Naive thymus-derived CD4-positive, alpha-beta T cell (primary cell): ENCODE measurements at regions not wholly inside any gene's neighbourhood (a gene's known extent, or its start where the extent isn't known, plus 50 kb on each side); places are given as distances from the start of the nearest gene placed in this dataset.

Experiments used
- ATAC-seq: fragments of 150-1000 bp; cut with Tn5 transposase; 2 replicates; pipeline ENCODE4 v1.10.0; 2021; ENCODE audit warnings: mild to moderate bottlenecking, moderate library complexity
- CTCF ChIA-PET: fragments of 350-600 bp; sonication (Branson Sonifier 250); formaldehyde crosslinking; loops from one replicate; lab custom pipeline; 2021; ENCODE audit warnings: antibody characterized with exemption; lab: Charles Lee
- POLR2A ChIA-PET: fragments of 350-600 bp; sonication (Branson Sonifier 250); formaldehyde crosslinking; loops from one replicate; lab custom pipeline; 2021; ENCODE audit warnings: antibody characterized with exemption, inconsistent platforms; lab: Charles Lee
- DNase-seq, 9 donors: peaks; one replicate each; pipeline versions ENCODE4 v3.0.0 to v3.0.0-alpha.2; 2020 to 2022; ENCODE audit warnings: mixed read lengths in 1 of 9
- H3K27ac ChIP-seq: one replicate; pipeline ENCODE4 v1.7.0; 2013; ENCODE audit warnings: mild to moderate bottlenecking, low read depth, low read length, moderate library complexity
- H3K27me3 ChIP-seq, 2 donors: one replicate each; pipeline ENCODE4 v1.7.0; 2013; ENCODE audit warnings: low read length in 2 of 2, mild to moderate bottlenecking in 2 of 2, moderate library complexity in 2 of 2; ENCODE audit not compliant: control insufficient read depth in 2 of 2, insufficient read depth in 2 of 2
- H3K36me3 ChIP-seq, 3 experiments: 1 replicate in 2 of 3; 2 replicates in 1 of 3; pipeline ENCODE4 v1.7.0; 2013; ENCODE audit warnings: low read length in 3 of 3, mild to moderate bottlenecking in 3 of 3, moderate library complexity in 1 of 3; ENCODE audit not compliant: insufficient read depth in 3 of 3, control insufficient read depth in 2 of 3
- H3K4me1 ChIP-seq, 2 donors: one replicate each; pipeline ENCODE4 v1.7.0; 2013; ENCODE audit warnings: low read length in 2 of 2, mild to moderate bottlenecking in 2 of 2, moderate library complexity in 1 of 2; ENCODE audit not compliant: control insufficient read depth in 2 of 2, insufficient read depth in 2 of 2
- H3K4me3 ChIP-seq: 2 replicates; pipeline ENCODE4 v1.7.0; 2013; ENCODE audit warnings: mild to moderate bottlenecking, low read length
- H3K9me3 ChIP-seq, 3 experiments: 1 replicate in 2 of 3; 2 replicates in 1 of 3; pipeline ENCODE4 v1.7.0; 2013; ENCODE audit warnings: low read length in 3 of 3; ENCODE audit not compliant: control insufficient read depth in 2 of 3
- H3K27ac Mint-ChIP-seq, 9 donors: one replicate each; pipeline ENCODE4 v1.8.0; 2020 to 2022; ENCODE audit warnings: mixed read lengths in 9 of 9, mild to moderate bottlenecking in 8 of 9, moderate library complexity in 5 of 9, inconsistent platforms in 2 of 9
- H3K27me3 Mint-ChIP-seq, 5 donors: one replicate each; pipeline ENCODE4 v1.8.0; 2021 to 2022; ENCODE audit warnings: mixed read lengths in 5 of 5, mild to moderate bottlenecking in 1 of 5
- H3K36me3 Mint-ChIP-seq, 5 donors: one replicate each; pipeline ENCODE4 v1.8.0; 2020 to 2022; ENCODE audit warnings: mixed read lengths in 5 of 5, mild to moderate bottlenecking in 3 of 5, inconsistent platforms in 1 of 5
- H3K4me1 Mint-ChIP-seq, 7 donors: one replicate each; pipeline ENCODE4 v1.8.0; 2020 to 2022; ENCODE audit warnings: mixed read lengths in 7 of 7, mild to moderate bottlenecking in 3 of 7, inconsistent platforms in 1 of 7
- H3K4me3 Mint-ChIP-seq, 10 donors: one replicate each; pipeline ENCODE4 v1.8.0; 2020 to 2022; ENCODE audit warnings: mild to moderate bottlenecking in 10 of 10, mixed read lengths in 10 of 10, moderate library complexity in 6 of 10, inconsistent platforms in 2 of 10
- H3K9me3 Mint-ChIP-seq, 11 donors: one replicate each; pipeline ENCODE4 v1.8.0; 2020 to 2022; ENCODE audit warnings: mixed read lengths in 11 of 11, mild to moderate bottlenecking in 4 of 11, inconsistent platforms in 1 of 11, moderate library complexity in 1 of 11
- intact Hi-C, 2 donors: fragments of 100-400 bp; cut with micrococcal nuclease; formaldehyde crosslinking; loops; one replicate each; pipeline ENCODE4 v1.15.1; 2023

DNA sequence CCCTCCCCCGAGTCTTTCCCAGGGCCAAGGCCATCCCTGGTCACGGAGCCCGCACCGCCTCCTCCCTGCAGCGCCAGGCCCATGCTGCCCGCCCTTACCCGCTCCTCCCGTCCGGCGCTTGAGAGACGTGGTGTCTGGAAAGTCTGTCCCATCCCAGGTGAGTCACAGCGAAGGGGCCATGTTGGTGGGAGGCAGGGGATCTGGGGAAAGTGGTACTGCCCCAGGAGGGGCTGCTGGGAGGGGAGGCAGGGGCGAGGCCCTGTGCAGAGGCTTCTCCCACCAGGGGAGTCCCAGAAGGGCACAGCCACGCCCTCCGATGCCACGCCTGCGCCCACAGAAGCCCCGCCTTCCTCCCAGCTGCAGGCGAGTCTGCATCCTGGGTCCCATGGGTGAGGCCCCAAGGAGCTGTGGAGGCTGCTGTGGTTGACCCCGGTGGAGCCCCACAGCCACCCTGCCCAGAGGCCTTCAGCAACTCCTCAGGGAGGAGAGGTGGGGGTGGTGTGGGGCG lies 107.0 kb upstream of the PPP1R26 start:
- H3K27me3 ChIP-seq: no peaks in the 10 kb centered on the region
- no peak overlapping the region for H3K4me3 ChIP-seq
- H3K9me3 ChIP-seq: no peaks in the 10 kb centered on the region
- no peak overlapping the region for H3K4me3 Mint-ChIP-seq
- ATAC-seq: no peak
- POLR2A ChIA-PET: no interaction called here
- CTCF ChIA-PET: no interaction called here
- no peaks in the 10 kb centered on the region for H3K4me1 ChIP-seq
- H3K4me1 Mint-ChIP-seq: no peaks in the 10 kb centered on the region
- H3K27ac Mint-ChIP-seq: no peak overlapping the region
- no peak for DNase-seq
- H3K27me3 Mint-ChIP-seq: peaks cover 0 to 10% (median 0%) of the 10 kb centered on the region in 5 donors
- H3K27ac ChIP-seq: no peak overlapping the region
- intact Hi-C loops: no loop called here
- H3K36me3 ChIP-seq: no peaks in the 10 kb centered on the region
- no peaks in the 10 kb centered on the region for H3K36me3 Mint-ChIP-seq
- no peaks in the 10 kb centered on the region for H3K9me3 Mint-ChIP-seq

DNA sequence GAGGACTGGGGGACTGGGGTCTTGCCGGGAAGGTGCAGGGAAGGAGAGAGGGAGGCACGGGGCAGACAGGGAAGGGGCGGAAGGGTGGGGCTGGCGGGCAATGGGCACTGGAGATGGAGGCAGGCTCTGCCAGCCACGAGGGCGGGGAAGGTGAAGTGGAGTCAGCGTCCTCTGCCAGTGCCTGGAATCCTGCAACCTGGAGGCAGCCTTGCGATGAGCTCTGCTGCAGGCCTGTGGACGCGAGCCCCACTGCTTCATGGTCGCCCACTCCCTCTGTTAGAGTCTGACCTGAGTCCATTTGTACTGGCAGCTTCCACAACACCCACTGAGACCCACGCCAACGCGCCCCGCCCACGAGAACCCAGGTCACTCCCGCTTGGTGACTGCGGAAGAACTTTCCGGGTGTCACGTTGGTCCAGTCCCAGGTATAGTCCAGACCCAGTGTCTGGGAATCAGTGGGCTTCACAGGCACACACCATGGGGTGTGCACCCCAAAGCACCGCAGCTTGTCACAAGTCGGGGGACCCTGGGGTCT lies 106.4 kb upstream of the PPP1R26 start:
- intact Hi-C loops: no loop called here
- H3K27ac ChIP-seq: no peak overlapping the region
- H3K27me3 ChIP-seq: no peaks in the 10 kb centered on the region
- Mint-ChIP-seq H3K27me3 (peaks cover 0 to 10% (median 0%) of the 10 kb centered on the region in 5 donors), H3K4me3 (no peak overlapping the region), H3K27ac (no peak overlapping the region), H3K4me1 (no peaks in the 10 kb centered on the region), H3K36me3 (no peaks in the 10 kb centered on the region), H3K9me3 (peaks cover 0 to 1% (median 0%) of the 10 kb centered on the region in 11 donors)
- no peak for DNase-seq
- no peak for ATAC-seq
- H3K36me3 ChIP-seq: no peaks in the 10 kb centered on the region
- CTCF ChIA-PET: no interaction called here
- H3K4me3 ChIP-seq: no peak overlapping the region
- H3K4me1 ChIP-seq: no peaks in the 10 kb centered on the region
- no peaks in the 10 kb centered on the region for H3K9me3 ChIP-seq
- POLR2A ChIA-PET: no interaction called here

DNA sequence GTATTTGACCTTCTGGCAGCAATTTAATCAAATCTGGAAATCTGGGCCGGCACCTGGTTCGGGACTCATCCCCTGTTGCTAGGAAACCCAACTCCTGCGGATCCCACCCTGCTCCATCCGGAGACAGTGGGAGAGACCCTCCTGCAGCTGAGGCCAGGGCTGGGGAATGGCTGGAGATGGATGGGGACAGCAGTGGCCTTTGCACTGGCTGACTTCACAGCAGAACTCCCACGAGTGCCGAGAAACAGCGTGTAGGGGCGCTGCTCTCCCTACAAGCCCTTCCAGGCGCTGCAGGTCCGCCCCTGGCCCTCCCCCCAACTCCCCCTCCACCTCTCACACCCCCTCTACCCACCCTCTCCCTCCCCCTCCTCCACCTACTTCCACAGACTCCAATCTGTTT lies 105.8 kb upstream of the PPP1R26 start:
- POLR2A ChIA-PET: no interaction called here

DNA sequence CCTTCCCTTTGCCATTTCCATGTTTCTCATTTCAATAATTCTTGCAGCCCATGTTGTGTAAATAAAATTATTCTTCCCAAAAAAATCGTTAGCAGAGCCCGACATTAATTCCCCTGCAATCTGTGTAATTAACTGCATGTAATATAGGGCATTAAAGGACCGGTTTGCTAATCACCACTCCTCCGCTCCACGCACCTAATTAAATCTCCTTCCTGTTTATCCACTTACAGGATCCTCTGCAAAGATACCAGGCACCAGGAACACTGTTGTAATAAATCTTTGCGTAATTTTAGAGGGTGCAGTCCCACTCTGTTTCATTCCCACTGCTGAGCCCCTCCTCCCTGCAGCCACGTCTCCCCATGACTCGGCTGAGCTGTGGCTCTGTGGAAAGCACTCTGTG lies 105.0 kb upstream of the PPP1R26 start:
- ATAC-seq (no peak), DNase-seq (no peak)
- no peaks in the 10 kb centered on the region for H3K36me3 ChIP-seq
- H3K9me3 ChIP-seq: no peaks in the 10 kb centered on the region
- ChIA-PET POLR2A (no interaction called here), CTCF (no interaction called here)
- intact Hi-C loops: no loop called here
- no peaks in the 10 kb centered on the region for H3K4me1 Mint-ChIP-seq
- H3K27ac ChIP-seq: no peak overlapping the region
- no peaks in the 10 kb centered on the region for H3K36me3 Mint-ChIP-seq
- no peak overlapping the region for H3K4me3 Mint-ChIP-seq
- no peak overlapping the region for H3K27ac Mint-ChIP-seq
- H3K27me3 ChIP-seq: no peaks in the 10 kb centered on the region
- no peaks in the 10 kb centered on the region for H3K4me1 ChIP-seq
- no peak overlapping the region for H3K4me3 ChIP-seq
- peaks cover 0 to 10% (median 0%) of the 10 kb centered on the region in 5 donors for H3K27me3 Mint-ChIP-seq
- peaks cover 0 to 1% (median 0%) of the 10 kb centered on the region in 11 donors for H3K9me3 Mint-ChIP-seq

More for the DNA sequence above, 105.8 kb upstream of the PPP1R26 start:
- no peak for ATAC-seq
- peaks cover 0 to 10% (median 0%) of the 10 kb centered on the region in 5 donors for H3K27me3 Mint-ChIP-seq
- Histone ChIP-seq H3K27ac (no peak overlapping the region), H3K36me3 (no peaks in the 10 kb centered on the region), H3K9me3 (no peaks in the 10 kb centered on the region), H3K4me3 (no peak overlapping the region), H3K27me3 (no peaks in the 10 kb centered on the region), H3K4me1 (no peaks in the 10 kb centered on the region)
- intact Hi-C loops: no loop called here
- H3K4me1 Mint-ChIP-seq: no peaks in the 10 kb centered on the region
- no peaks in the 10 kb centered on the region for H3K36me3 Mint-ChIP-seq
- H3K9me3 Mint-ChIP-seq: peaks cover 0 to 1% (median 0%) of the 10 kb centered on the region in 11 donors
- no peak overlapping the region for H3K27ac Mint-ChIP-seq
- H3K4me3 Mint-ChIP-seq: no peak overlapping the region
- CTCF ChIA-PET: no interaction called here
- DNase-seq: no peak

DNA sequence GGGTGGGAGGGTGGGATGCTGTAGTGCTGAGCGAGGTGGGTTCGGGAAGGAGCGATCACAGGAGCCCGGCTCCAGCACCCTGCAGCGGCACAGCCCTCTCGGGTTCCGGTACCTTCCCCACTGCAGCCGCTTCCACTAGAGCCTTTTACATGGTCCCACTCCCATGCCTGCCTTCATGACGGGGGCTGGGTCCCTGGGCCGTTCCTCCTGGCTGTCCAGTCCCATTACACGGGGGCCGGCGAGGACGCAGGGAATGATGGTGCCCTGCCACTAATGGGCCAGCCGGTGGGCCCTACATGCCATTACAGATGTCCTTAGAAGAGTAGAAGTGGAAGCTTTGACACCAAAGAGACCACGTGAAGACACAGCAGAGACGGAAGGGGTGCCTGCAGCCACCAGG lies 104.6 kb upstream of the PPP1R26 start:
- Mint-ChIP-seq H3K4me1 (no peaks in the 10 kb centered on the region), H3K27me3 (peaks cover 0 to 10% (median 0%) of the 10 kb centered on the region in 5 donors)

DNA sequence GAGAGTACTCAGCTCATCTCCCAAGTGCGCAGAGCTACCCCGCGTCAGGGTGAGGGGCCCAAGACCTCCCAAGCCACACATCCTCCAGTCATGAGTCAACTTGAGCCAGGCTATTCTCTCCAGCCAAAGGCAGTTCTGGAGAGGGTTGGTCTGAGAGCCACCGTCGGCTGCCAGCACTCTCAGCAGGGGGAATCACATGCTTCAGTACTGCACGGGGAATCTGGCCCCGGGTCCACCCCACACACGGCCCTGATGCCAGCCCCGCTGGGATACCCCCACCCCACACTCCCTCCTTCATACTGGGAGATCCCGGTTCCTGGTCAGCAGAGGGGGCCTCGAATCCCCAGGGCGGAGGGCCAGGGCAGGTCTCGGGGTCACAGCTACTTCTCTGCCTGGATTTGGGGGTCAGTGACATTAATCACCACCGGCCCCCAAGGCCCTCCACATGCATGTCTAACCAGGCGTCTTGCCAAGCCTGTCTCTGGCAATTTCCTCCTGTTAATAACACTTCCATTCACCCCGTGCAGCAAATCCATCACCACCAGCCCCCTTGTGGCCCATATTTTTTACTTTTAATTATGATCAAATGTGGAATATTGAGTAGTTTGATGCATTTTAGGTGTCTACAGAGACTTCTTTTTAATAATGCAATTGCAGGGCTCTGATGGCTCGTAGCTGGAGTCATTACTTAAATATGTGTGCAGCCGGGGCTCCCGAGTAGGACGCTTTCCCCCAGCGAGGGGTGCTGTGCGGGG lies 102.9 kb upstream of the PPP1R26 start:
- intact Hi-C loops: no loop called here
- no peaks in the 10 kb centered on the region for H3K4me1 ChIP-seq
- ChIA-PET POLR2A (no interaction called here), CTCF (no interaction called here)
- H3K27ac Mint-ChIP-seq: no peak overlapping the region
- no peaks in the 10 kb centered on the region for H3K27me3 ChIP-seq
- peaks cover 0 to 3% (median 0%) of the 10 kb centered on the region in 11 donors for H3K9me3 Mint-ChIP-seq
- no peak overlapping the region for H3K4me3 ChIP-seq
- no peak for ATAC-seq
- DNase-seq: no peak
- H3K4me1 Mint-ChIP-seq: no peaks in the 10 kb centered on the region
- no peak overlapping the region for H3K4me3 Mint-ChIP-seq
- H3K27ac ChIP-seq: no peak overlapping the region
- H3K27me3 Mint-ChIP-seq: peaks cover 0 to 10% (median 0%) of the 10 kb centered on the region in 5 donors
- H3K9me3 ChIP-seq: no peaks in the 10 kb centered on the region
- no peaks in the 10 kb centered on the region for H3K36me3 ChIP-seq
- H3K36me3 Mint-ChIP-seq: no peaks in the 10 kb centered on the region

More for the DNA sequence above, 104.6 kb upstream of the PPP1R26 start:
- Mint-ChIP-seq H3K27ac (no peak overlapping the region), H3K9me3 (peaks cover 0 to 1% (median 0%) of the 10 kb centered on the region in 11 donors), H3K4me3 (no peak overlapping the region), H3K36me3 (no peaks in the 10 kb centered on the region)
- ChIA-PET CTCF (no interaction called here), POLR2A (no interaction called here)
- Histone ChIP-seq H3K4me3 (no peak overlapping the region), H3K9me3 (no peaks in the 10 kb centered on the region), H3K27ac (no peak overlapping the region), H3K36me3 (no peaks in the 10 kb centered on the region), H3K4me1 (no peaks in the 10 kb centered on the region), H3K27me3 (no peaks in the 10 kb centered on the region)
- DNase-seq (no peak), ATAC-seq (no peak)
- intact Hi-C loops: no loop called here

DNA sequence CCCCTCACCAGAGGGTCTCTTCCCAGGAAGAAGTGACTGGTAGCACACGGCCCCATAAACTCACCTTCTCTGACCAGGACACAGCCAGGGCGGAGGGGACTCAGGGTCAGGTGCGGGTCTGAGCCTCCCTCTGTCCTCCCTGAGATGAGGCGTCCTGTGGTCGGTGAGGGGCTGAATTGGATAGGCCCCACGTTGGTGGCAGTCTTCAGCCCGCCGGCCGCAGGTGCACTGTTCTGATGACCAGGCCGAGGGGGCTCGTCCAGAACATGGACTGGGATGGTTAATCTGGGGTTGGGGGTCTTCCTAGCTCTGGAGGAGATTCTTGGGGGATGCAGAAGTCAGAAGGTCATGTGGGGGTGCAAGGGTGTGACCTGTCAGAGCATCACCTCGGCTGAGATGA lies 102.2 kb upstream of the PPP1R26 start:
- Mint-ChIP-seq H3K27me3 (peaks cover 0 to 10% (median 0%) of the 10 kb centered on the region in 5 donors), H3K9me3 (peaks cover 0 to 3% (median 0%) of the 10 kb centered on the region in 11 donors), H3K27ac (no peak overlapping the region), H3K36me3 (no peaks in the 10 kb centered on the region), H3K4me3 (no peak overlapping the region), H3K4me1 (no peaks in the 10 kb centered on the region)
- Histone ChIP-seq H3K9me3 (no peaks in the 10 kb centered on the region), H3K27ac (no peak overlapping the region), H3K4me1 (no peaks in the 10 kb centered on the region), H3K36me3 (no peaks in the 10 kb centered on the region), H3K27me3 (no peaks in the 10 kb centered on the region), H3K4me3 (no peak overlapping the region)
- CTCF ChIA-PET: no interaction called here
- ATAC-seq (no peak), DNase-seq (no peak)
- intact Hi-C loops: no loop called here
- POLR2A ChIA-PET: no interaction called here
